ENCODE measurements at regions not wholly inside any gene's neighbourhood (a gene's known extent, or its start where the extent isn't known, plus 50 kb on each side); places are given as distances from the start of the nearest gene placed in this dataset.

GRCh38 chr20:60694763-60695162 lies 557.3 kb upstream of the CDH4 start:
- Mint-ChIP-seq H3K9me3 (no peaks in the 10 kb centered on the region), H3K36me3 (ENCODE audit: low read depth) (no peaks in the 10 kb centered on the region), H3K4me1 (no peaks in the 10 kb centered on the region), H3K4me3 (no peak overlapping the region), H3K27ac (no peak overlapping the region), H3K27me3 (peaks cover 6% of the 10 kb centered on the region)
- intact Hi-C loops (cut with micrococcal nuclease), result no loop called here
- no peak for DNase-seq

- Mint-ChIP-seq H3K27me3 (peaks cover 6% of the 10 kb centered on the region), H3K27ac (no peak overlapping the region), H3K36me3 (ENCODE audit: low read depth) (no peaks in the 10 kb centered on the region), H3K4me1 (no peaks in the 10 kb centered on the region), H3K9me3 (no peaks in the 10 kb centered on the region), H3K4me3 (no peak overlapping the region)
- intact Hi-C loops (cut with micrococcal nuclease), result no loop called here
- DNase-seq, result no peak
Measured at GRCh38 chr20:60695226-60696000, 556.6 kb upstream of the CDH4 start.

- no peak overlapping the region for H3K27ac Mint-ChIP-seq
- H3K36me3 Mint-ChIP-seq (ENCODE audit: low read depth), result no peaks in the 10 kb centered on the region
- H3K4me3 Mint-ChIP-seq, result no peak overlapping the region
- H3K4me1 Mint-ChIP-seq, result no peaks in the 10 kb centered on the region
- no peak for DNase-seq
- peaks cover 3% of the 10 kb centered on the region for H3K27me3 Mint-ChIP-seq
- intact Hi-C loops (cut with micrococcal nuclease), result no loop called here
- no peaks in the 10 kb centered on the region for H3K9me3 Mint-ChIP-seq
Measured at GRCh38 chr20:60697252-60697651, 554.8 kb upstream of the CDH4 start.

- Mint-ChIP-seq H3K9me3 (no peaks in the 10 kb centered on the region), H3K36me3 (ENCODE audit: low read depth) (no peaks in the 10 kb centered on the region), H3K27me3 (no peaks in the 10 kb centered on the region), H3K4me3 (no peak overlapping the region), H3K4me1 (no peaks in the 10 kb centered on the region), H3K27ac (no peak overlapping the region)
- intact Hi-C loops (cut with micrococcal nuclease), result no loop called here
- DNase-seq, result no peak
Measured at GRCh38 chr20:60700728-60701127, 551.3 kb upstream of the CDH4 start.

GRCh38 chr20:60704147-60704546 lies 547.9 kb upstream of the CDH4 start:
- no peaks in the 10 kb centered on the region for H3K9me3 Mint-ChIP-seq
- no peaks in the 10 kb centered on the region for H3K27me3 Mint-ChIP-seq
- intact Hi-C loops (cut with micrococcal nuclease), result no loop called here
- no peak overlapping the region for H3K4me3 Mint-ChIP-seq
- H3K36me3 Mint-ChIP-seq (ENCODE audit: low read depth), result no peaks in the 10 kb centered on the region
- no peak for DNase-seq
- no peak overlapping the region for H3K27ac Mint-ChIP-seq
- H3K4me1 Mint-ChIP-seq, result no peaks in the 10 kb centered on the region

GRCh38 chr20:60713396-60713795 lies 538.7 kb upstream of the CDH4 start:
- intact Hi-C loops (cut with micrococcal nuclease), result no loop called here
- Mint-ChIP-seq H3K27me3 (no peaks in the 10 kb centered on the region), H3K27ac (no peak overlapping the region), H3K9me3 (no peaks in the 10 kb centered on the region), H3K4me1 (no peaks in the 10 kb centered on the region), H3K36me3 (ENCODE audit: low read depth) (no peaks in the 10 kb centered on the region), H3K4me3 (no peak overlapping the region)
- DNase-seq, result no peak

- H3K9me3 Mint-ChIP-seq, result no peaks in the 10 kb centered on the region
- DNase-seq, result no peak
- H3K4me1 Mint-ChIP-seq, result no peaks in the 10 kb centered on the region
- H3K4me3 Mint-ChIP-seq, result no peak overlapping the region
- intact Hi-C loops (cut with micrococcal nuclease), result no loop called here
- no peaks in the 10 kb centered on the region for H3K27me3 Mint-ChIP-seq
- no peak overlapping the region for H3K27ac Mint-ChIP-seq
- H3K36me3 Mint-ChIP-seq (ENCODE audit: low read depth), result no peaks in the 10 kb centered on the region
Measured at GRCh38 chr20:60715172-60715571, 536.9 kb upstream of the CDH4 start.

- Mint-ChIP-seq H3K36me3 (ENCODE audit: low read depth) (no peaks in the 10 kb centered on the region), H3K27ac (no peak overlapping the region)
Measured at GRCh38 chr20:60718743-60719480, 533.1 kb upstream of the CDH4 start.

GRCh38 chr20:60725311-60725906 lies 526.7 kb upstream of the CDH4 start:
- H3K27me3 Mint-ChIP-seq, result no peaks in the 10 kb centered on the region
- H3K27ac Mint-ChIP-seq, result no peak overlapping the region
- intact Hi-C loops (cut with micrococcal nuclease), result no loop called here
- no peak overlapping the region for H3K4me3 Mint-ChIP-seq
- H3K9me3 Mint-ChIP-seq, result no peaks in the 10 kb centered on the region
- no peaks in the 10 kb centered on the region for H3K36me3 Mint-ChIP-seq (ENCODE audit: low read depth)
- no peaks in the 10 kb centered on the region for H3K4me1 Mint-ChIP-seq
- no peak for DNase-seq

More at GRCh38 chr20:60718743-60719480, 533.1 kb upstream of the CDH4 start:
- intact Hi-C loops (cut with micrococcal nuclease), result no loop called here
- no peaks in the 10 kb centered on the region for H3K27me3 Mint-ChIP-seq
- H3K4me3 Mint-ChIP-seq, result no peak overlapping the region
- no peak for DNase-seq
- no peaks in the 10 kb centered on the region for H3K4me1 Mint-ChIP-seq
- H3K9me3 Mint-ChIP-seq, result no peaks in the 10 kb centered on the region

GRCh38 chr20:60727425-60727824 lies 524.6 kb upstream of the CDH4 start:
- DNase-seq, result no peak
- intact Hi-C loops (cut with micrococcal nuclease), result no loop called here
- no peak overlapping the region for H3K4me3 Mint-ChIP-seq
- H3K4me1 Mint-ChIP-seq, result no peaks in the 10 kb centered on the region
- H3K27ac Mint-ChIP-seq, result no peak overlapping the region
- H3K27me3 Mint-ChIP-seq, result no peaks in the 10 kb centered on the region
- no peaks in the 10 kb centered on the region for H3K9me3 Mint-ChIP-seq
- H3K36me3 Mint-ChIP-seq (ENCODE audit: low read depth), result no peaks in the 10 kb centered on the region

- no peaks in the 10 kb centered on the region for H3K36me3 Mint-ChIP-seq (ENCODE audit: low read depth)
- no peaks in the 10 kb centered on the region for H3K9me3 Mint-ChIP-seq
- no peaks in the 10 kb centered on the region for H3K4me1 Mint-ChIP-seq
- H3K27me3 Mint-ChIP-seq, result no peaks in the 10 kb centered on the region
- no peak overlapping the region for H3K27ac Mint-ChIP-seq
- intact Hi-C loops (cut with micrococcal nuclease), result no loop called here
- no peak overlapping the region for H3K4me3 Mint-ChIP-seq
- DNase-seq, result no peak
Measured at GRCh38 chr20:60728705-60729104, 523.4 kb upstream of the CDH4 start.

GRCh38 chr20:60729135-60729900 lies 522.7 kb upstream of the CDH4 start:
- no peak overlapping the region for H3K27ac Mint-ChIP-seq
- no peaks in the 10 kb centered on the region for H3K4me1 Mint-ChIP-seq
- H3K27me3 Mint-ChIP-seq, result no peaks in the 10 kb centered on the region
- H3K4me3 Mint-ChIP-seq, result no peak overlapping the region
- no peaks in the 10 kb centered on the region for H3K9me3 Mint-ChIP-seq
- intact Hi-C loops (cut with micrococcal nuclease), result no loop called here
- no peaks in the 10 kb centered on the region for H3K36me3 Mint-ChIP-seq (ENCODE audit: low read depth)
- DNase-seq, result no peak

- H3K9me3 Mint-ChIP-seq, result no peaks in the 10 kb centered on the region
- intact Hi-C loops (cut with micrococcal nuclease), result no loop called here
- H3K4me3 Mint-ChIP-seq, result no peak overlapping the region
- H3K27ac Mint-ChIP-seq, result no peak overlapping the region
- no peaks in the 10 kb centered on the region for H3K27me3 Mint-ChIP-seq
- no peak for DNase-seq
- no peaks in the 10 kb centered on the region for H3K36me3 Mint-ChIP-seq (ENCODE audit: low read depth)
- H3K4me1 Mint-ChIP-seq, result no peaks in the 10 kb centered on the region
Measured at GRCh38 chr20:60732322-60732721, 519.7 kb upstream of the CDH4 start.

- Mint-ChIP-seq H3K27me3 (no peaks in the 10 kb centered on the region), H3K9me3 (no peaks in the 10 kb centered on the region), H3K4me3 (no peak overlapping the region), H3K27ac (no peak overlapping the region), H3K4me1 (no peaks in the 10 kb centered on the region), H3K36me3 (ENCODE audit: low read depth) (no peaks in the 10 kb centered on the region)
- intact Hi-C loops (cut with micrococcal nuclease), result no loop called here
- no peak for DNase-seq
Measured at GRCh38 chr20:60748086-60748485, 504.0 kb upstream of the CDH4 start.
